Stimulated activated CD4-positive, alpha-beta T cell treated with anti-CD3 and anti-CD28 coated beads, Interleukin-12 subunit alpha, Interleukin-12 subunit beta, amount 100 ng/mL, for 4 hours (primary cell): ENCODE measurements at regions not wholly inside any gene's neighbourhood (a gene's known extent, or its start where the extent isn't known, plus 50 kb on each side); places are given as distances from the start of the nearest gene placed in this dataset.

Experiments
- DNase-seq: peaks from one replicate; pipeline ENCODE4 v3.0.0-alpha.2; 2020

DNA sequence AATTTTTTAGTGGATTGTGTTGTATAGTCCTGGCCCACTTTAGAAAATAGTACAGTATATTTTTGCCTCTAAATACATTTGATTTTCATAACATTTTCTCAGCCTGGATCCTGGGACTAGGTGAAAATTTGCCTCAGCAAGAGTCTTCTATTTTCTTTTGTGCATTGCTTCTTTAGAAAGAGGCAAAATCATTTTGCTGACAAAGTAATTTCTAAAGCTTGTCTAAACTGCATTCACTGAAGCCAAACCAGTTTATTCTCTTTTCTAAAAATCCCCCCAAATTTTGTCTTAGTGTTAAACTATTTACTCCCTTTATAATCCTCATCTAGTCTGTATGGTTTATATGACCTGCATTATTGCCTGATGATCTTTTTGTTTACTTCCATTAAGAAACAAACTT lies 326.3 kb downstream of the C4orf33 start:
- no peak for DNase-seq

DNA sequence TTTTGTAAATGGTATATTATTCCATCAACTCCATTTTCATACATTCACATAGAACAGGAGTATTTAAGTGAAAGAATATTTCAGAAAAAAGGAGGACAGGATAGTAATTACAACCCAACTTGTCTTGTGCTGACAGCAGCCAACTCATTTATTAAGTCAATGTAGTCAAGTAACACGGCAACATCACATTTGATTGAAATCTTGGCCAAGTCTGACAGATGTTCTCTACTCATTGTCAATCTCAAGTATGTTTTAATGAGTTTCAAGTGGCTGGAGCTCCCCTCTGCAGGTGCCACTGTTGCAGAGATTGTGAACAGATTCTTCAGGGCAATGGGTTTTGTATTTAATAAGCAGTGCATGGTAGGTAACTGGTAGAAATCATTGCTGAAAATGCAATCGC lies 332.5 kb downstream of the C4orf33 start:
- DNase-seq = no peak

DNA sequence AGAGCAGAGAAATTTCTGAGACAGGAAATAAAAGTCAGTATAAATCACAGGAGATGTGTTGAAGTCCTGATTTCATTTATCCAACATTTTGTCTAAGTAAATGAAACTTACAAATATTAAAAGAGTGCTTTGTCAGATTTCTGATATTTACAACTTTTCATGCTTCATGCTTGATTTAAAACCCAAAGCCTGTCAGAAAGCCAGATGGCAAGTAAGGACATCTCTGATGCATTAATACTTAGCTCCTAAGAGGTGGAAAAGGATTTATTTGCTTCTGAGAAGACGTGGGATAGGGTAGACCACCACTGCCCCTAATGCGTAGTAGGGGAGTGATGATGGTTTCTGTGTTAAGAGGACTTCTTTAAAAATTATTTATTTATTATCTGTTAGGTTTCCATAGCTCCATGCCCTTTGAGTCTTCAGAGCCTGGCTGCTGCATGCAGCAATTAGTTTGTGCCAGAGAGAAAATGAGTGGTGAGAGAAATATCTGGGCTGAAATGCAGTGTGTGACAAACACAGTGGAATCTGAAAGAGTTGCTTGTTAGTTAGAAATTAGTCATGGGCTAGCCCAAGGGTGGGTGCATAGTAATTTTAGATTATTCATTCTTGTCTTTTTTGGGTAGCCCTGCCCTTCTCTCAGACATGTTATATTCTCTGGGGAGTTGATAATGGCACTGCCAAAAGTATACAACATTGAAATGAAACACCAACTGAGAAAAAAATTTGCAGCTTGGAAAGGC lies 333.8 kb downstream of the C4orf33 start:
- no peak for DNase-seq

DNA sequence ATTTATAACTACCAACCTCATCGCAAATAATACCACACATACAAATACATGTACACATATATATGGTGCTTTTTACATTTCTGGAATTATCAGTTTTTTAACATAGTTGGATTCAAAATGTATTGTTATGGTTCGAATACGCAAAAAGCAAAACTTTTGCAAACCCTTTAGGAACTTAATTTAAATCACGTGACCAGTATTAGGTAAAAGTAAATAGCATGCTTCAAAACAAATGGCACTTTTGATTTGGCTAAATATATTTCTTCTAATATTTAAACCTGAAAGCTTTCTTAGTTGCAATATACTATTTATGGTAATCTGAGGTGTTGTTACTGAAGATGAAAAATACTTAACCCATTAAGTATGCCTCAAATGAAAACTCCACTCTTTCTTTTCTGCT lies 341.4 kb downstream of the C4orf33 start:
- no peak for DNase-seq

DNA sequence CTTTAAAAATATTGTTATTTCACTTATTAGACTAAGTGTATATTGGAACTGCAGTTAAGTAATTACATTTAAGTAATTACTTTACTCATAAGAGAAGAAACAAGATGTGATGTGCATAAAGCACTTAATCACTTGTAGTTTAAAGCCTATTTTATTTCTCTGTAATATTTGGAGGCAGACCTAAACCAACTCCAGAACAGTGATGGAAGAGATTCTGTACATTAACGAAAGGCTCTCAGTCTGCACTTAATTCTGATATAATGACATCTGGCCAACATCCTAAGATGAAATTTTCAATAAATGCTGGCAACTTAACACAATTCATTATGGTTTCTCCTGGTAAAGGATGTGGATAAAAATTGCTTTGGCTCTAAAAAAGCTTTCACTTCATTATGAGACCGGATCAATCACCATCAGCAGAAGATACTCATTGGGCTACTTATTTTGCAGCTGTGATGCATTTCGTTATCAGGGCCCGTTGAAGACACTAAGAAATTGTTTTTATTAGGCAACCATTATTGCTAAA lies 342.6 kb downstream of the C4orf33 start:
- no peak for DNase-seq

DNA sequence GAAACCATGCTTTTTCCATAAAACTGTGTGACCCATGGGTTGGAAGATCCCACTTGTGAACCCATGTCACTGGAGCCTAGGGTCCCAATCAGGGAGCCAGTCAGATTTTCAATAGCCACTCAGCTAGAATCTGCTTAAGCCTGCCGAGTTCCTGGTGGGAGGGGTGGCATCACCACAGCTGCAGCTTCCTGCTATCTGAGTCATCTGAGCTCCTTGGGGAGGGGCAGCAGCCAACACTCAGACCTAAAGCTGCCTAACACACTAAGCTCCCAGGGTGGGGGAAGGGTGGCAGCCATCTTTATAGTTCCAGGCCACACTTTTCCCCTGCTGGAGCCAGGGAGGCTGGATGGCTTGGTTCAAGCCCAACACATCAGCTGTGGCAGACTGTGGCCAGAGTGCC lies 350.1 kb downstream of the C4orf33 start:
- no peak for DNase-seq

DNA sequence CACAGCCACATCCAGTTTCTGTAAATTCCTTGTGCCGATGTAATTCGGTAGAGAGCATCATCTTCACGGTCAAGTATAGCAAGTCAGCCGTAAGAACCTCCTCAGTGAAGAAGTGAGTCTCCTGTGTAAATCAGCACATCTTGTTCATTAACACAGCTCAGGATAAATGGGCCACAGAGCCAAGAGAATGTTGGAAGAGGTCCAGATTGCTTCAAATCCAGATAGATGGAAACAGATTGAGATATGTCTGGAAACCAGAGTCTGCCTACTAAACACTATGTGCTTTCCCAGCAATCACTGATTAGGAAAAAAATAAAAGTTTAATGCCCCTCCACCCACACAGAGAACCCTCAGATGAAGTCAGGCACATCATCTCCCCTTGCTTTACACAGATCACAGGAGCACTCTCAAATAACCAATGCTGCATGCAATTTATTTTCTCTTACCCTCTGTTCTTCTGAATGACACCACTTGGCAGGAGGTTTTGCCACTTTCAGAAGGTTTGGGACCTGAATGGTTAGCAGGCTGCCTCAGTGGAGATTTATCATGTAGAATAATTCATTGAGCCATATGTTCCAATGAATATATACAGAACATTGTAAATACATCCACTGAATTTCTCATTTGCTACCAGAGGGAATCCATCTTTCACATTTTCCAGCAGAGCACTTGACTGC lies 357.7 kb downstream of the C4orf33 start:
- DNase-seq = no peak

DNA sequence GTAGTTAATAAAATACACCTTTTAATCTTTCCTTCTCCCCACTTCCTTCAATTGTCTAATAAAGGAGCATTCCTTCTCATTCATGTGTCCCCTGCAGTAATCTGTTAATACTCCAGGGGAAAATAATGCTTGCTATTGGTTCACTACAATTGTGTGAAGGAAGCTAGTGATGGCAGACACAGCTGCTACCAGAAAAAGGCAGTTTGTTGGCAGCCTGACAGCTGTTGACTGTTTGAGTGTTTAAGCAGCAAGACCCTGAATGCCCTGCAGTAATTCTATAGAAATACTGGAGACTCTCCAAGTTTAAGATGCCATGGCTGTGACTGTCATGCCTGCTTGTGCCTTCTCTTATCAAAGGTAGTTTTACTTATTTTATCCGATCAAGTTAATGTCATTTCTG lies 359.5 kb downstream of the C4orf33 start:
- no peak for DNase-seq

DNA sequence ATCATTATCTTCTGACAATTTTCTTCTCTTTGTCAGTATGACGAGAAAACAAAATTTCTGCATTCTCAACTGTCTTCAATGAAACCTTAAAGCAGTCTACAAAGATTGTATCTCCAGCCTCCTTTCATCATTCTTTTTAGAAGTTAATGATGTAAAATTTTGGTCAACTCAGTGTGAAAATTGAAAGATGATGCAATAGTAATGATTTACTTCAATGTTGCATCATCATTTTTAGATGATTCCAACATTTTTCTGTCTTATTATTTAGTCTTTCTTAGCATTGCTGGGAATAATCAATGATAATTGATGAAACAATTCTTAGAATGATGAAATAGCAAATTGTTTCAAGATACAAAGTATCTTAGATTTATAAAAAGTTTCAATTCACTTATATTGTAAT lies 372.7 kb downstream of the C4orf33 start:
- no peak for DNase-seq

DNA sequence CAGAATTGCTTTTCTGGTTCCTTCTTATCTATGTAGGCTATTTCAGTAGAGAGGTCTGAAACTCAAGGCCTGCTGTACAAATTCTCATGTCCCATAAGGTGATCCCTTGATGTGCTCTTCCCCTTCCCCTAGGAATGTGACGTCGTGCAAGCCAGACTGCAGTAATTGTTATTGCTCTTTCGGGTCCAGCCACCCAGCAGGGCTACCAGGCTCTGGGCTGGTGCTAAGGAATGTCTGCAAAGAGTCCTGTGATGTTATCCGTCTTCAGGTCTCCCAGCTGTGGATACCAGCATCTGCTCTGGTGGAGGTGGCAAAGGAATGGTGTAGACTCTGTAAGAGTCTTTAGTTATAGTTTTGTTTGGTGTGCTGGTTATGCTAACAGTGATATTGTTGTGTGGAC lies 378.7 kb downstream of the C4orf33 start:
- no peak for DNase-seq

DNA sequence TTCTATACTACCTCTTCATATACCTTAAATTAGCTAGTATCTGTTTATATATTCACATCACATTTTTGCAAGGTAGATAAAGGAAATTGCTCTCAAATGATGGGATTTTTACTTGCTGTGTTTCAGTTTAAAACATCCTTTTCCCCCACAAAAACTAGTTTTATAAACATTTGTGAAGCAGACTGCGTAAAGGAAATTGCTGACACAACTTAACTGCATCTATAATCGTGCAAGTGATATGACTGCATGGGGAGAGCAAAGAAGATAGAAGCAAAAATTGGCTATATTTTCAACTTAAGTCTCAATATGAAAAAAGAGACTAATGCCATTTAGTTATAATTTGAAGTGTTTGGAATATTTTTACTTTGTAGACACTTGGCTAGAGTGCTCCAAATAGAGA lies 385.2 kb downstream of the C4orf33 start:
- no peak for DNase-seq

DNA sequence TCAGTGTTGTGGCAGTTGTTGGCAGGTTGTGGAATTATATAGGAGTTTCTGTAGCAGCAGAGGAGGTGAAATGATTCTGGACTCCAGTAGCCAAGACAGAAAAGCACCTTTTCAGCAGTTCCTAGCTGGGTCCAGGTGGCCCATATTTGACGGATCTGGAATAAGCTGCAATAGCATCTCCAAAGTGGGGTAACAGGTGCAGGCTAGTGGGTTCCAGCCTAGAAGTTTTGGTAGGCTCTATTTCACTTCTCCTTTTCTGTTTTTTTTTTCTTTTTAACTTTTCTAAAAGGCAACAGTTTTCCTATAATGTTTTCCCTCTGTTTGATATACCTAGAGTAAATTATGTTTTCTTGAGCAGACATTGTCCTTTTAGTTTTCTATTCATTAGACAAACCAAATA lies 392.5 kb downstream of the C4orf33 start:
- DNase-seq = no peak

DNA sequence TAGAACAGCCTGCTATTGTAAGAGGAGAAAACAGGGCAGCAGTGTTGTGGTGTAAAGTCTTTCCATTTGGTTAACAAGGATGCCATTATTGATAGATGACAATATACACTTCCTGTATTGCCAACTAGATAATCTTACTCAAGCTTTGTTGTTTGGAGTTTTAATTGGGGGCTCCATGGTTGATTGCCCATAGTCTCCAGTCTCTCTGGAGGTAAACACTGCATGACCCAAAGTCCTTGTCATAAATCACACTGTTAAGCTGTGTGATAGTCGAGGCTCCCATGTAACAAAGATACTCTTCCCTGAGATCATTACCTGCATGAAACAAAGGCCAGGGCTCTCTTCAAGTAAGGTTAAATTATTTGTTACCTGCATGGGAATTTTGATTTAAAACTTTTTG lies 394.6 kb downstream of the C4orf33 start:
- no peak for DNase-seq

DNA sequence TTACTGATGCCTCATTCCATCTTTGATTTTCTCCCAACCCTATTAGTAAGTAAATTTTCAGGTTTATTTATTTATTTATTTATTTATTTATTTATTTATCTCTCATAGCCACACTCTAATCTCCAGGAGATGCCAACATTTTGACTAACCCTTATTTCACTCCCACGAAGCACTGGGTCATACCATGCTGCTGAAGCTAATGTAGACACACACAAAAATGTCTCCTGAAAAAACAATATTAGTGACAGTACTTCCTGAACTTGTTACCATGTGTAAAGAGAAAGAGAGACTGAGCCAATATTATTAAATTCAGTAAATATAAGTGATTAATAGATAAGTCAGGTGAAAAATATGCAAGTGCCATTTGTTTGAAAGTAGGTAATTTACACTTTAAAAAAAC lies 402.7 kb downstream of the C4orf33 start:
- DNase-seq = no peak

DNA sequence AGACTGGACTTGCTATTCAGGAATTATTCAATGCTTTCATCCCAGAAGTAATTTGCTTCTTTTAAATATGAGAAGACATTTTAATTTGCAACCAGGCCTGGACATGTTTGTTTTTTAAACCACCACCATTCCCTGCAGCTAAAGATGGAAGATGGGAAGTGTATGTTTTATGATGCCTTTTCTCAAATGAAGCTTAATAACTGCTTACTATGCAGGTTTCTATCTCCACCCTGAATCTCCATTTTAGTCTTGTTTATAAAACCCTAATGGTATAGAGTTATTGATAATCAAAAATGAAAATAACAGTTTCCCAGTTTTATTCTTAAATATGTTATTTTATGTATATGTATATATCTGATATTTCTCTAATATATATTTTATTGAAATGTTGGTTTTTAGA lies 418.9 kb downstream of the C4orf33 start:
- no peak for DNase-seq

DNA sequence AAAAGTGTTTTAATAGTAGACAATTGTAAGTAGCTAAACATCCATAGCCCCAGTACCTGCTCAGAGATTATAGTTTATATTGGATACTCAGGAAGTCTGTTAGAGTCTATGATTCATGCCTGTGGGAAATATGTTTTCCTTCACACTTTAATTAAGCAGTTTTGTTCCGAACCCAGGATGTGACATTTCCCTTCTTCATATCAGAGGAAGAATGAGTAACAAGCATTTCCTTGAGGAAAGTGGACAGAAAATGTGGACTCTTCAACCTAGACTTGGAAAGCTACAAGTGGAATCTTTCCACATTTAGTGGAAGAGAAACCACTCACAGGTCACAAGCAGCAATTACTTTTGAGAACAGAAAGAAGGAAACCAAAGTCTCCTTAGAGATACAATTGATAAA lies 419.4 kb downstream of the C4orf33 start:
- no peak for DNase-seq

DNA sequence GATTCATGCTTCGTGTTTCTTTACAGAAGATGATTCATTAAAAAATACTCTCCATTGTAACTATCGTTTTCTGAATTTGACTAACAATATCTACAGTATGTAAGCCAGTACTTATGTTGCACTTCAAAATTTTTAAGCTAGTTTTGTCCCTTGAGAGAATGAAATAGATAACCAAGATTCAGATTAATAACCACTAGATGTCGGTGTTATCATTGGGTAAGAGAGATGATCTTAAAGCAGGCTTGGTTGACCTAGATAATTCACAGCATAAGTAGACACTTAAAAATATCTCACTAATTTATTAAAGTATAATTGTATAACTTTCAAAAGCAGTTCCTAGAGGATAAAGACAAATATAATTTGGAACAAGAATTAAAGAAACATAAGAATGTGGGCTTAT lies 430.9 kb downstream of the C4orf33 start:
- no peak for DNase-seq

DNA sequence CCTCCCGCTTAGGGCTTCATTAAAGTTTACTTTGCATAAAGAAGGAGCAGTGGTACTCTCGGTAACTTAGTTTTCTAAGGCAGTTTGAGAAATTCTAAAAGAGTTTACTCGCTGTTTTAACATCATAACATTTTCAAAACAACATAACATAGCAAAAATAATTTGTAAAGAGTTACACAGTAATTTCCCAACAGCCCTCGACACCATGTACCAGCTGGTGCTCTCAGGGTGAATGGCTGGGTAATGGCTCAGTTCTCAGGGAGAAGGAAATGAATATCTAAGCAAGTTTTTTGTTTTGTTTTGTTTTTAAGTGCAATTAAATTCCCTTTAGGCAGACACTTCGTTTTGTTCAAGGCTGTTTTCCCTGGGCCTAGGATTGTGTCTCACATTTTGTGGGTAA lies 435.3 kb downstream of the C4orf33 start:
- DNase-seq = no peak

DNA sequence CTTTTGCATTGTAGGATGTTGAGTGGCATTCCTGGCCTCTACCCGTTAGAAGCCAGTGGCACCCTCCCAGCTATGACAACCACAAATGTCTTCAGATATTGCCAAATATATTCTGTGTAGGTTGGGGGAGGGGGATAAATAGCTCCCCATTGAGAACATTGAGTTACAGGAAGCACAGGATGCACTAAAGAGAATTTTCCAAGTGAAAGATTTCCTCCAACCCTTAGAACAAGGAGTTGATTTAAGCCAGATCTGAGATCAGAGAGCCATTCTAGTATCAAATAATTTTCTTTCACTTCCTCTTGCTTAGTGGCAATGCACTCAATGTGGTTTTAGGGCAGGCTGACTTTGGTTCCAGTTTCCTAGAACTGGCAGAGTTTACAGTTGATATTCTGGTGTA lies 436.6 kb downstream of the C4orf33 start:
- no peak for DNase-seq

DNA sequence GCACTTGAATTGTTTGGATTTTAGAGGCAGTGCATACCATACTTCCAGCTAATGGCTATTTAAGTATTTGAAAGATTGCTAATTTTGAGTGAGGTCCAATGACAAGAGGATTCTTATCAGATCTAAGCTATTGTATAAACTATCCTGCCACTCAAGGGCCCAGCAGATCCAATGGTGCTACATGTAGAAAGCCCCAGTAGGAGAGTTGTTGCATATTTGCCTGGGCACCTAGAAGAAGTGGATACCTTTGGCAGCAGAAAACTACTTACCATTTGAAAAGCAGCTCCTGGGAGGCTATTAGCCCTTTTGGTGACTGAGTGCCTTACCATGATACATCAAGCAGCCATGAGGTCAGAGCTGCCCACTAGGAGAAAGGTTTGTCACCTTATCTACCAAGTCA lies 447.3 kb downstream of the C4orf33 start:
- no peak for DNase-seq

DNA sequence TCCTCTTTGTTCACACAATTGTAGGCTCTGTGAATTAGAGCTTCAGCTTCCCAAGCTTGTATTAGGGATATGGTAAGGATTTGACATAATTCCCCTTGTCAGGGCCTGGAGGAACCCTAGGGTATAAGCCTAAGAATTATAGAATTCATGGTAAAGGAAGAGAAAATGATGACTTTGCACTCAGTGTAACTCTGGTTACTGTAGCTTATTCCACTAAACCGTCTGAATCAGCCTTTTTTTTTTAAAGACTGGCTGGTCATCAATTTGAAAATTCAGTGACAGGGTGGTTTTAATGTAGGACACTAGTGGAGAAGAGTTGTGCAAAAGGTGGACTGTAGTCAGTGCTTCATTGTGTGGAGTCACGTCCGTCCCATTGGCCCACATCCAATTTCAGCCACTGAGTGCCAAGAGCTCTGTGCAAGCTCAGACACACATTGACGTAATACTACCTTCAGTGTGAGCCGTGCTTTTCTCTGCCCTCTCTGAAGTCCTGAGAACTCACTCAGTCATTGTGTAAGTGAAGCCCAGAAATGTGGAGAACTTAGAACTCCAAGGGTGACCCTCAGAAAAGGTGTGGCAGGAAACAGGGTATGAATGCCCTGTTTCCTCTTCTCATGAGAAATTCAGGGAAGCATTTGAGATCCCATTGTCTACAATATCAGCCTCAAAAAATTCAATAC lies 449.8 kb downstream of the C4orf33 start:
- no peak for DNase-seq

DNA sequence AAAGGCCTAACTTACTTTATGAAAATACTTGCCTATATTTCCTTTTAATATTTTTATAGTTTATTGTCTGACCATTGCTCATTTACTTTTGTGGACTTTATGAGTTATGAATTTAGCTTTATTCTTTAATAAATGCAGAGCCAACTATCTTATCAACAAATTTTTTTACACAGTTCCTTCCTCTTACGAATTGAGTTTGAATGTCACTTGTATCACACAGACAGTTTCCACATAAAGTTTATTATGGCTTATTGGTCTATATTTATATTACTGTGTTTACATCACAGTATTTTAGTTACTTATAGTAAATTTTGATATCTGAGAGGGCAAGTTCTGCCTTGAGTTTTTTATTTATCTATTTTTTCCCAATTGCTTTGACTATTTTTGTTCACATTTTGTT lies 450.6 kb downstream of the C4orf33 start:
- DNase-seq = no peak

DNA sequence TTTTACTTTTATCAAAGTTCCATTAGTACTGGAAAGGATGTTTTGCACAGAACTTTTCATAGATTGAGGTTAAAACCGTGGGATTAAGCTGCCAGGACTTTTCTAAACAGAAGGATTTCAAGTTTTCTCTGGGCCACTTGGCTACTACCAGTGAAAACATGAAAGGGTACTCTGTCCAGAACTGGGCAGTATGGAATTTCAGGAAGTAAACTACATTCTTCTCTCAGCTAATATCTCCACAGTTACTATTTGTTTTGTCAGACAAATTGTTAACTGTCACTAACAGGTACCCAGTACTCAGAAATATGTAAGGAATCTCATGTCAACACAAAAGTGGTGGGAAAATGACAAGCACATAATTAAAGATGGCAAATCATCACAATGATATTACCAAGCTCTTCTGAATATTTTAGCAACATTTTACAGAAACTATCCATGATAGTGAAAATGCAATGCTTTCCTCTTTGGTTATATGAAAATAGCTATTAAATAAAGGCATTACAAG lies 454.4 kb downstream of the C4orf33 start:
- no peak for DNase-seq

DNA sequence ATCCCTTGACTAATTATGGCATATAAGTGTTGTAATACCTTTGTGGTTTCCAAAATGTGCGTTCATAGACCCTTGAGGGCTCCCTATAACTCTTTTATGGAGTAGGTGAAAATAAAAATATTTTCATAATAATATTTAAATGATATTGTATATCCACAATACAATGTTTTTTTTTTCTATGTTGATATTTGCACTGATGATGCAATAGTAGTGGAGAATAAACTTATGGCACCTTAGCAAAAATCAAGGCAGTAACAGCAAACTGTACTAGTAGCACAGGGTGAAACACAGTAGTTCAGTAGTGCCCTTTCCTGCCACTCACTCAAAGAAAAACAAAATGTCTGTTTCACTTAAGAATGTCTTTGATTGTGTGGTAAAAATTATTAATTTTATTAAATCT lies 465.3 kb downstream of the C4orf33 start:
- DNase-seq = no peak
